ENCODE measurements at regions not wholly inside any gene's neighbourhood (a gene's known extent, or its start where the extent isn't known, plus 50 kb on each side); places are given as distances from the start of the nearest gene placed in this dataset.

DNA sequence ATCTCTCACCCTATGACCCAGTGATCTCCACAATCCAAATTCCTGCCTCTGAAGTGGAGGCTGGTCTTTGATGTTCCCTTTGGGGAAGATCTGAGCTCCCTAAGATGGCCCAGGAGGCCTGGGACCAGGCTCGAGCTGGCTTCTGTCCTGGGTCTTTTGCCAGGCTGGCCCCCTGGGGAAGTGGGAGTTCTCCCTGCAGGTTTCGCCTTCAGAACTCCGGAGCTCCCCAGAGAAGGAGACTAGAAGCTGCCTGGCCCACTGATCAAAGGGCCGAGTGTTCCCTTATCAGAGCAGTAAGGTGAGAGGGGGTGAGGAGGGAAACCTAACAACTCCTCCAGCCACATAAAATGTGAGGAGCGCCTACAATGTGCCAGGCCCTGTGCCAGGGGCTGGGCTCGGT lies 147.1 kb downstream of the IRF8 start:
- TF ChIP-seq EZH2 (IDR thresholded peaks at IDR 0.05) = no peak
- Histone ChIP-seq H3K9me2 (ENCODE audit: insufficient read depth) (no peaks in the 10 kb centered on the region), H3K4me3 (replicated peaks in 1 of 2; ENCODE audit: low read depth in 1 of 2, low read length in 2 of 2) (no peak overlapping the region), H2AFZ (ENCODE audit: low read depth, low read length, poor library complexity, severe bottlenecking) (no peak overlapping the region), H3K27me3 (ENCODE audit: insufficient read depth, low read length) (peaks cover 34% of the 10 kb centered on the region), H3K9ac (ENCODE audit: low read length) (no peak overlapping the region), H3K4me1 (ENCODE audit: control insufficient read depth in 1 of 2, insufficient read depth in 2 of 2, low read length in 2 of 2) (peaks cover 0 to 3% of the 10 kb centered on the region in 2 experiments; a peak in 1 of 4 replicates), H4K20me1 (ENCODE audit: insufficient read depth) (no peaks in the 10 kb centered on the region), H3K27ac (ENCODE audit: low read depth, low read length) (no peak overlapping the region), H3K36me3 (ENCODE audit: control insufficient read depth in 1 of 2, insufficient read depth in 2 of 2, low read length in 2 of 2) (no peaks in the 10 kb centered on the region), H3K9me3 (ENCODE audit: control insufficient read depth in 1 of 2, insufficient read depth in 1 of 2, low read depth in 1 of 2, low read length in 2 of 2) (no peaks in the 10 kb centered on the region), H3K79me2 (ENCODE audit: insufficient read depth, low read length) (no peaks in the 10 kb centered on the region), H3K4me2 (ENCODE audit: low read length) (no peak overlapping the region)
- DNase-seq (ENCODE audit: low read depth, low spot score) (no peak), ATAC-seq (no peak)
- RAD21 ChIA-PET (ENCODE audit: low non-redundant PET in 1 of 2, low total read pairs in 2 of 2, uncharacterized antibody in 2 of 2, unreplicated experiment in 2 of 2) = interaction anchor here in 1 of 2 experiments (1.0 kb wide), 1 partner anchor 472 kb away, joined by 3 read pairs; no protein-coding TSS in a partner anchor
- intact Hi-C loops (cut with micrococcal nuclease) = no loop called here
- CTCF ChIA-PET = interaction anchor here (0.6 to 2.6 kb wide), 3 partner anchors 19 to 472 kb away, joined by 3 to 7 read pairs (median 4); no protein-coding TSS in a partner anchor
- POLR2A ChIA-PET = no interaction called here
- BruUV-seq (replicated peaks) = no TSS peak

DNA sequence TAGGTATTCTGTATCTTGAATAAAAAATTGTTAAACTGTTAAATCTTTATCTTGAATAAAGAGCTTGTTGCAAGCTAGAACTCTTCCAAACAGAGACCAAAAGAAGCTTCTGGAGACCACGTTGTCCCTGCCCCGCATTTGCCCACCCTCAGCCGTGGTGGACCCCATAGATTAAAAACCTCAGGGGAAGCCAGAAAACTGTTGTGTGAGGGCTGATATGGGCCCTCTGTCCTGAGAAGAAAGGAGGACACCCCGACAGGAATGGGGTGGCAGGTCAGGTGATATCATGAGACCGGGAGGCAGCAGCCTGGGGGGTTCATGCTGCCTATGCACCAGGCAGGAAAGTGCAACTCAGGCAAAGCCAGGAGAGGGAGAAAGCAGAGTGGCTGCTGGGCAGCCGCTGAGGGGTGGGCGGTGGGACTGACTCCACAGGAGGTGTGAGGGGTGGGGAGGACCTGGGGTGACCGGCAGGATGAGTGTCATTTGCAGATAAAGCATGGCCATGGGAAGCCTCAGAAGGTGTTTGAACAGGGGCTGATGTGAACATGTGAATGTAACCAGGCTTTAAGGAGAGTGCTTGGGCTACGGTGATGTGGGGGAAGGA lies 147.8 kb downstream of the IRF8 start:
- H3K4me1 ChIP-seq (ENCODE audit: control insufficient read depth in 1 of 2, insufficient read depth in 2 of 2, low read length in 2 of 2) = peaks cover 0 to 3% of the 10 kb centered on the region in 2 experiments; a peak in 1 of 4 replicates
- TF ChIP-seq EZH2 (IDR thresholded peaks at IDR 0.05) (no peak), EGR1 (IDR thresholded peaks at IDR 0.05; ENCODE audit: low read depth) (no peak), YY1 (IDR thresholded peaks at IDR 0.05; ENCODE audit: extremely low read depth, insufficient replicate concordance, low read depth, low read length) (no peak), ZFX (IDR thresholded peaks at IDR 0.05) (no peak), SP1 (IDR thresholded peaks at IDR 0.05; ENCODE audit: low read depth) (no peak)
- TF ChIP-seq, protein P1, sequence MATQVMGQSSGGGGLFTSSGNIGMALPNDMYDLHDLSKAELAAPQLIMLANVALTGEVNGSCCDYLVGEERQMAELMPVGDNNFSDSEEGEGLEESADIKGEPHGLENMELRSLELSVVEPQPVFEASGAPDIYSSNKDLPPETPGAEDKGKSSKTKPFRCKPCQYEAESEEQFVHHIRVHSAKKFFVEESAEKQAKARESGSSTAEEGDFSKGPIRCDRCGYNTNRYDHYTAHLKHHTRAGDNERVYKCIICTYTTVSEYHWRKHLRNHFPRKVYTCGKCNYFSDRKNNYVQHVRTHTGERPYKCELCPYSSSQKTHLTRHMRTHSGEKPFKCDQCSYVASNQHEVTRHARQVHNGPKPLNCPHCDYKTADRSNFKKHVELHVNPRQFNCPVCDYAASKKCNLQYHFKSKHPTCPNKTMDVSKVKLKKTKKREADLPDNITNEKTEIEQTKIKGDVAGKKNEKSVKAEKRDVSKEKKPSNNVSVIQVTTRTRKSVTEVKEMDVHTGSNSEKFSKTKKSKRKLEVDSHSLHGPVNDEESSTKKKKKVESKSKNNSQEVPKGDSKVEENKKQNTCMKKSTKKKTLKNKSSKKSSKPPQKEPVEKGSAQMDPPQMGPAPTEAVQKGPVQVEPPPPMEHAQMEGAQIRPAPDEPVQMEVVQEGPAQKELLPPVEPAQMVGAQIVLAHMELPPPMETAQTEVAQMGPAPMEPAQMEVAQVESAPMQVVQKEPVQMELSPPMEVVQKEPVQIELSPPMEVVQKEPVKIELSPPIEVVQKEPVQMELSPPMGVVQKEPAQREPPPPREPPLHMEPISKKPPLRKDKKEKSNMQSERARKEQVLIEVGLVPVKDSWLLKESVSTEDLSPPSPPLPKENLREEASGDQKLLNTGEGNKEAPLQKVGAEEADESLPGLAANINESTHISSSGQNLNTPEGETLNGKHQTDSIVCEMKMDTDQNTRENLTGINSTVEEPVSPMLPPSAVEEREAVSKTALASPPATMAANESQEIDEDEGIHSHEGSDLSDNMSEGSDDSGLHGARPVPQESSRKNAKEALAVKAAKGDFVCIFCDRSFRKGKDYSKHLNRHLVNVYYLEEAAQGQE (IDR thresholded peaks at IDR 0.05; ENCODE audit: low read depth) = no peak
- TF ChIP-seq, protein P2, sequence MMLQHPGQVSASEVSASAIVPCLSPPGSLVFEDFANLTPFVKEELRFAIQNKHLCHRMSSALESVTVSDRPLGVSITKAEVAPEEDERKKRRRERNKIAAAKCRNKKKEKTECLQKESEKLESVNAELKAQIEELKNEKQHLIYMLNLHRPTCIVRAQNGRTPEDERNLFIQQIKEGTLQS (IDR thresholded peaks at IDR 0.05) = no peak
- ChIA-PET CTCF (interaction anchor here (0.6 to 2.6 kb wide), 2 partner anchors 19 to 225 kb away, joined by 4 to 7 read pairs; no protein-coding TSS in a partner anchor), POLR2A (no interaction called here), RAD21 (ENCODE audit: low non-redundant PET in 1 of 2, low total read pairs in 2 of 2, uncharacterized antibody in 2 of 2, unreplicated experiment in 2 of 2) (interaction anchor here in 1 of 2 experiments (1.0 kb wide), 1 partner anchor 471 kb away, joined by 3 read pairs; no protein-coding TSS in a partner anchor)
- intact Hi-C loops (cut with micrococcal nuclease) = no loop called here
- no peaks in the 10 kb centered on the region for H4K20me1 ChIP-seq (ENCODE audit: insufficient read depth)
- no peak overlapping the region for H3K4me3 ChIP-seq (replicated peaks in 1 of 2; ENCODE audit: low read depth in 1 of 2, low read length in 2 of 2)
- H3K9ac ChIP-seq (ENCODE audit: low read length) = no peak overlapping the region
- no peak overlapping the region for H3K4me2 ChIP-seq (ENCODE audit: low read length)
- H3K27me3 ChIP-seq (ENCODE audit: insufficient read depth, low read length) = peaks cover 29% of the 10 kb centered on the region
- H3K27ac ChIP-seq (ENCODE audit: low read depth, low read length) = no peak overlapping the region
- H3K9me2 ChIP-seq (ENCODE audit: insufficient read depth) = no peaks in the 10 kb centered on the region
- H3K9me3 ChIP-seq (ENCODE audit: control insufficient read depth in 1 of 2, insufficient read depth in 1 of 2, low read depth in 1 of 2, low read length in 2 of 2) = no peaks in the 10 kb centered on the region
- DNase-seq (ENCODE audit: low read depth, low spot score) (no peak), ATAC-seq (no peak)
- no peak overlapping the region for H2AFZ ChIP-seq (ENCODE audit: low read depth, low read length, poor library complexity, severe bottlenecking)
- no peaks in the 10 kb centered on the region for H3K36me3 ChIP-seq (ENCODE audit: control insufficient read depth in 1 of 2, insufficient read depth in 2 of 2, low read length in 2 of 2)
- no peaks in the 10 kb centered on the region for H3K79me2 ChIP-seq (ENCODE audit: insufficient read depth, low read length)
- BruUV-seq (replicated peaks) = no TSS peak
